ENCODE measurements at regions not wholly inside any gene's neighbourhood (a gene's known extent, or its start where the extent isn't known, plus 50 kb on each side); places are given as distances from the start of the nearest gene placed in this dataset.

DNA sequence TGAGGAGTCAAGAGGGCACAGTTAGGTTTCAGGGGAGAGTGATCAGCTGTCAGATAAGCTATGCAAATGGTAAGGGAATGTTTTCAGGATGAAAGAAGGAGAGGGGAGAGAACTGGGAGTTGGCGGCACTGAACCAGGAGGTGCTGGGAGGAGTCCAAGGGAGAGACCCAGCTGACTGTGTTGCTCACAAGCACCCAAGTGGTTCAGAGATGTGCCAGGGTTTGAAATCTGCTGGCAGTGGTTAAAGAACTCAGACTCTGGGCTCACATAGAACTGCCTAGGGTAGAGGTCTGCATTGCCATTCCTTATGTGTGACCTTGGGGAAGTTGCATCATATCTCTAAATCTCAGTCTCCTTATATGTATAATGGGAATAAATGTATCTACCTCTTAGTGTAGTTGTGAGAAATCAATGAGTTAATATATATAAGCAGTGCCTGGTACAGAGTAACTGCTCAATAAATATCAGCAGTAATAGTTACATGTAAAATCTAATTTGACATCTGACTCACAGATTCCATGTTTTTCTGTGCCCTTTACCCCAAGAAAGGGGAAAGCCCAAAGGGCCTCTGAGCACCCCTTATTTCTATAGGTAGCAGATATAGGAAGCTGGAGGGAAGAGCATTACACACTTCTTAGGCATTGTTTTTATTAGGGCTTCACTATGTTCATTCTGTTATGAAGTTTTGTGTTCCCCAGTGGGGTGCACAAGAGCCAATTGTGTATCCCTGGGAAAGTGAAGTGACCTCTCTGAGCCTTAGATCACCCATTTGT, 66.9 kb upstream of the SESN3 start:
- POLR2A ChIA-PET, result no interaction called here
- no peaks in the 10 kb centered on the region for H3K79me2 ChIP-seq (ENCODE audit: insufficient read depth, low read length)
- no peak for ATAC-seq

More for the DNA sequence above, 66.9 kb upstream of the SESN3 start:
- no TSS peak for BruUV-seq (replicated peaks)
- Histone ChIP-seq H3K4me3 (replicated peaks in 1 of 2; ENCODE audit: low read depth in 1 of 2, low read length in 2 of 2) (no peak overlapping the region), H3K36me3 (ENCODE audit: control insufficient read depth in 1 of 2, insufficient read depth in 2 of 2, low read length in 2 of 2) (no peaks in the 10 kb centered on the region), H3K9me3 (ENCODE audit: control insufficient read depth in 1 of 2, insufficient read depth in 1 of 2, low read depth in 1 of 2, low read length in 2 of 2) (no peaks in the 10 kb centered on the region), H3K4me1 (ENCODE audit: control insufficient read depth in 1 of 2, insufficient read depth in 2 of 2, low read length in 2 of 2) (peaks cover 0 to 7% of the 10 kb centered on the region in 2 experiments; a peak in 1 of 4 replicates), H3K4me2 (ENCODE audit: low read length) (no peak overlapping the region), H3K9me2 (ENCODE audit: insufficient read depth) (no peaks in the 10 kb centered on the region), H3K27ac (ENCODE audit: low read depth, low read length) (no peak overlapping the region), H2AFZ (ENCODE audit: low read depth, low read length, poor library complexity, severe bottlenecking) (no peak overlapping the region), H3K9ac (ENCODE audit: low read length) (no peak overlapping the region), H3K27me3 (ENCODE audit: insufficient read depth, low read length) (peaks cover 25% of the 10 kb centered on the region; the same call in 1 of the 2 replicates), H4K20me1 (ENCODE audit: insufficient read depth) (no peaks in the 10 kb centered on the region)
- ChIA-PET RAD21 (ENCODE audit: low non-redundant PET in 1 of 2, low total read pairs in 2 of 2, uncharacterized antibody in 2 of 2, unreplicated experiment in 2 of 2) (no interaction called here), CTCF (no interaction called here)
- intact Hi-C loops (cut with micrococcal nuclease), result no loop called here
- no peak for DNase-seq (ENCODE audit: low read depth, low spot score)
- TF ChIP-seq ZNF274 (IDR thresholded peaks at IDR 0.05; ENCODE audit: low read depth, low read length), result no peak
- TF ChIP-seq ZFX (IDR thresholded peaks at IDR 0.05), result no peak
- TF ChIP-seq SIN3A (IDR thresholded peaks at IDR 0.05; ENCODE audit: low read depth), result no peak
- TF ChIP-seq CBX3 (IDR thresholded peaks at IDR 0.05; ENCODE audit: low read depth), result no peak
- TF ChIP-seq, protein P1, sequence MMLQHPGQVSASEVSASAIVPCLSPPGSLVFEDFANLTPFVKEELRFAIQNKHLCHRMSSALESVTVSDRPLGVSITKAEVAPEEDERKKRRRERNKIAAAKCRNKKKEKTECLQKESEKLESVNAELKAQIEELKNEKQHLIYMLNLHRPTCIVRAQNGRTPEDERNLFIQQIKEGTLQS (IDR thresholded peaks at IDR 0.05), result no peak
- TF ChIP-seq POLR2AphosphoS5 (IDR thresholded peaks at IDR 0.05; ENCODE audit: low read depth, low read length), result no peak
- TF ChIP-seq MAX (IDR thresholded peaks at IDR 0.05), result no peak
- TF ChIP-seq ELF1 (IDR thresholded peaks at IDR 0.05; ENCODE audit: borderline replicate concordance, low read depth), result no peak
- TF ChIP-seq ZBTB33 (IDR thresholded peaks at IDR 0.05; ENCODE audit: extremely low read depth, insufficient replicate concordance, low read length), result no peak
- TF ChIP-seq SP1 (IDR thresholded peaks at IDR 0.05; ENCODE audit: low read depth), result no peak
- TF ChIP-seq TCF7L2 (IDR thresholded peaks at IDR 0.05; ENCODE audit: borderline replicate concordance, extremely low read depth, insufficient read depth, insufficient read length), result no peak
- no peak for TF ChIP-seq EZH2phosphoT487 (IDR thresholded peaks at IDR 0.05; ENCODE audit: borderline replicate concordance)
- no peak for TF ChIP-seq REST (IDR thresholded peaks at IDR 0.05; ENCODE audit: low read depth)
- no peak for TF ChIP-seq FOSL1 (IDR thresholded peaks at IDR 0.05; ENCODE audit: low read depth)
- TF ChIP-seq EZH2 (IDR thresholded peaks at IDR 0.05), result no peak
- TF ChIP-seq RAD21 (IDR thresholded peaks at IDR 0.05; ENCODE audit: low read depth), result no peak
- no peak for TF ChIP-seq POLR2A (IDR thresholded peaks at IDR 0.05; ENCODE audit: borderline replicate concordance, extremely low read depth, insufficient read depth, insufficient read length)

Measured in HCT116 (cell line).